ENCODE measurements at regions not wholly inside any gene's neighbourhood (a gene's known extent, or its start where the extent isn't known, plus 50 kb on each side); places are given as distances from the start of the nearest gene placed in this dataset.

DNA sequence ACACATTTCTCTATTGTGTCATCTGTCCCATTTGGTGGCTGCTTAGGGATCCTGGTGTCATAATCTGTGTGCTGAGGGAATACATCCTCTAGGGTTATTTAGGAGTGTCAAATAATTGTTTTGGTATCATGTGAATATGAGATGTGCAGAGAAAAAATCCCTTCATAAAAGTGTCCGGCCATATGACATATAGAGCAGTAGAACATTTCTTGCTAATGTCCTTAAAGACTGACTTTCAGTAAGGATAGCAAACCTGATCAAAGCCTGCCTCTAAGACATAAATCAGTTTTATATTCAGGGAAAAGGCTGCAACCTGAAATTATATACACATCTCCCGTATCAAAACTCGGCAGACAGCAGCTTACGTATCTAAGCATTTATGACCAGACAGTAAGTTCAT, 211.6 kb downstream of the ADAM29 start:
- FAIRE-seq: no peak

DNA sequence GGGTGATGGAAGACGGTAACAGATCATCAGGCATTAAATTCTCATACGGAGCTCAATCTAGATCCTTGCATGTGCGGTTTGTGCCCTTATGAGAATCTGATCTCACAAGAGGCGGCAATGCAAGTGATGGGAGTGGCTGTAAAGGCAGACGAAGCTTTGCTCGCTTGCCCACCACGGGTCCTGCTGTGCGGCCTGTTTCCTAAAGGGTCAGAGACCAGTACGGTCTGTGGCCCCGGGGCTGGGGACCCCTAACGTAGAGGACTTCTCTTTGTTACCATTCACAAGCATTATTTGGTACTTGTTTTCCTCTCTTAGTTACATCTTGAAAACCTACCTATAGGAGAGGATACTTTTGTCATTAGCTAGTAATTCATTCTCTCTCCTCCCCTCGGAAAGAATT, 221.0 kb downstream of the ADAM29 start:
- FAIRE-seq: no peak

DNA sequence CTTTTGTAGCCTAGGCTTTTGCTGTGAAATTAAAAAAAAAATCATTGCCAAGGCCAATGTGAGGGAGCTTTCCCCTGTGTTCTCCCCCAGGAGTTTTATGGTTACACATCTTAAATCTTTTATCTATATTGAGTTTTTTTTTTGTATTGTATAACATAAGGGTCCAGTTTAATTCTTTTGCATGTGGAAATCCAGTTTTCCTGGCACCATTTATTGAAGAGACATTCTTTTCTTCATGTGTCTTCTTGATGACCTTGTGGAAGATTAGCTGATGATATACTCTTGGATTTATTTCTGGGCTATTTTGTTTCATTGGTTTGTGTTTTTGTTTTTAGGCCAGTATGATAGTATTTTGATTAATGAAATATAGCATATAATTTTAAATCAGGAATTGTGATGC, 225.0 kb downstream of the ADAM29 start:
- no peak for FAIRE-seq

DNA sequence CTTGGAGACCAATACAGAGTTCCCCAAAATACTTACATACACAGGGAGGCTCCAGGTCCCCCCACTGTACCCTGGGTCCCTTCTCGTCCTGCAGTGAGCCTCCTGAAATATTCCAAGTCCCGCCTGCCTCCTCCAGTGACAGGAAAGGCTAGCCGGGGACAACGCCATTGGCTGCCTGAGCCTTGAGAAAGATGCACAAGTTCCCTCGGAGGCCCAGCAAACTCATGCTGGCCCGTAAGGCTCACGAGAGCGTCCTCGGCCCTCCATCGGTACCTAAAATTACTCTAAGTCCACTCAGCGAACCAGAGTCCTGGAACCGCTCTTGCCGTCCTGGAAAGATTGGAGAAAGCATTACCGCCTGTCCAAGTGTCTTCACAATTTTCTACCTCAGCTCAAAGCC, 228.6 kb downstream of the ADAM29 start:
- no peak for FAIRE-seq

- no peak for FAIRE-seq
Observed at GRCh38 chr4:175147233-175147632, 229.1 kb downstream of the ADAM29 start.

- no peak for FAIRE-seq
Observed at GRCh38 chr4:175166020-175166419, 247.9 kb downstream of the ADAM29 start.

DNA sequence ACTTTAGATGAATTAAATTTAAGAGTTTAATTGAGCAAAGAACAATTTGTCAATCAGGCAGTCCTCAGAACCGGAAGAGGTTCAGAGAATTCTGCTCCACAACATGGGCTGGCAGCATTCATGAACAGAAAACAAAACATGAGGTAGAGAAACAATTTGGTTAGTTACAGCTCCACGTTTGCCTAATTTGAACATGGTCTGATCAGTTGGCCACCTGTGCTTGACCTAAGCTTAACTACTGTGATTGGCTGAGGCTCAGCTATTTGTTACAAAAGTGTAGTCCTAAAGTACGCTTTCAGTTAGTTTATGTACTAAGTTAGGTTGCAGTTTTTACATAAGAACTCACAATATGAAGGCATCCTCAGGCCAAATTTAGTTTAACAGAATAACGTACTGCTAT, 258.6 kb downstream of the ADAM29 start:
- FAIRE-seq: no peak

DNA sequence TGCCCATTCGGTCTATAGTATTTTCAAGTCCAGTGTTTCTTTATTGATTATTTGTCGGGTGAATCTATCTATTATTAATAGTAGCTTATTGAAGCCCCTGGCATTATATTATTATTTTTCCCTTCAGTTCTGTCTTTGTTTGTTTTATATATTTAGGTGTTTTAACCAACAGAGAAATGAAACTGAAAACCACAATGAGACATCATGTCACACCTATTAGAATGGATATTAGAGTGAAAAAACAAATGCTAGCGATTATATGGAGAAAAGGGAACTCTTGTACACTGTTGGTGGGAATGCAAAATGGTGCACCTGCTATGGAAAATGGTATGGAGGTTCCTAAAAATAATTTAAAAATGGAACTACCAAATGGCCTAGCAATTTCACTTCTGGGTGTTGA, 272.5 kb downstream of the ADAM29 start:
- FAIRE-seq: no peak

DNA sequence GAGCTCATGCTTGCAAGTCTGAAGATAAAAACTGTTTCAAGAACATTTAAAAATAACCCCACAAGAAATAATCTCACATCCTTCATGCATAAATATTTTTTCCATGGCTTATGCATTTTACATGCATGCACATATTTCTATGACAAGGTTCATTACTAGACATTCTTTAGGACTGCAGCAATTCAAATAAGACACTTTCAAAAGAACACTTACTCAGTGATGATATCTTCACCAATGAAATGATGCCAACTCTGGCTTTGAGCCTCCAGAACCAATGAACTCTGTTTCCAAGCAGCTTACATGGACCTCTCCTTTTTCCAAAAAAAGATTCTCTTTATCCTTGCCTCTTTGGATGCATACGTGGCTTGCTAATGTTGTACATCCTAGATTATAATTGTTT, 279.9 kb downstream of the ADAM29 start:
- FAIRE-seq: no peak

- no peak for FAIRE-seq
Observed at GRCh38 chr4:175215208-175215607, 297.1 kb downstream of the ADAM29 start.

GRCh38 chr4:175215657-175216056, 297.5 kb downstream of the ADAM29 start:
- no peak for FAIRE-seq

- no peak for FAIRE-seq
Observed at GRCh38 chr4:175229154-175229553, 311.0 kb downstream of the ADAM29 start.

DNA sequence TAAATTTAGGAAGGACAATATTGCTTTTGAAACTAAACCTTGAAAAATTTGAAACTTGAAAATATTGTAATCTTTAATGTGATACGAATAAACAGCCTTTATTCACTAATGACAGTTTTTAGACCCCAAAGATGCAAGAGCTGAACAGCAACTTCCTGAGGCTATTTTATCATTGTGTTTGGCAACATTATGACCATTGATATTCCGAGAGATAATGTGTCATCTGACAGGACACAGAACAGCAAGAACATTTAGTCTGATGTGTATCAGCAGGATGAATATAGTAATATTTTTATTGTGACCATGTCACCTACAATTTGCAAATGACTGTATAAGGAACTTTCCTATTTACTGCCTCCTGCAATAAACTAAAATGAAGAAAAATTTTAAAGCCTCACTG, 316.0 kb downstream of the ADAM29 start:
- FAIRE-seq: no peak

GRCh38 chr4:175238827-175239517, 320.8 kb downstream of the ADAM29 start:
- peak; percentile 53 for FAIRE-seq

DNA sequence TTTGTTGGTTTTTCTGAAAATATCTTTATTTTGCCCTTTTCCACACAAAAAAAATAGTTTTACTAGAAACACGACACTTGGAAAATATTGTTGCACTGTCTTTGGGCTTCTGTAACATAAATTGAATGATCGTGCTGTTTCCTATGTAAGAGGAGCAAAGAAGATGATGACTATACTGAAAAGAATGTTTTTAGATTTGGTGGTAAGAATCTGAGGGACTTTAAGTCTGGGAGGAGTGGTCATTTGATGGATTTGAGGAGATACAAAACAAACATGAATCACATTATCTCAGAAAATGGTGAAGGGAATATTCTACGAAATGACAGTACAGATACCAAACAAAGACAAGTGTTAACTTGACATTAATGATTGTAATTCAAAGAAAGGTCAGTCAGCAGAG, 328.8 kb downstream of the ADAM29 start:
- no peak for FAIRE-seq

GRCh38 chr4:175252642-175253041, 334.5 kb downstream of the ADAM29 start:
- no peak for FAIRE-seq

- FAIRE-seq: no peak
Observed at GRCh38 chr4:175253184-175253902, 335.2 kb downstream of the ADAM29 start.

- FAIRE-seq: no peak
Observed at GRCh38 chr4:175263537-175263936, 345.4 kb downstream of the ADAM29 start.

DNA sequence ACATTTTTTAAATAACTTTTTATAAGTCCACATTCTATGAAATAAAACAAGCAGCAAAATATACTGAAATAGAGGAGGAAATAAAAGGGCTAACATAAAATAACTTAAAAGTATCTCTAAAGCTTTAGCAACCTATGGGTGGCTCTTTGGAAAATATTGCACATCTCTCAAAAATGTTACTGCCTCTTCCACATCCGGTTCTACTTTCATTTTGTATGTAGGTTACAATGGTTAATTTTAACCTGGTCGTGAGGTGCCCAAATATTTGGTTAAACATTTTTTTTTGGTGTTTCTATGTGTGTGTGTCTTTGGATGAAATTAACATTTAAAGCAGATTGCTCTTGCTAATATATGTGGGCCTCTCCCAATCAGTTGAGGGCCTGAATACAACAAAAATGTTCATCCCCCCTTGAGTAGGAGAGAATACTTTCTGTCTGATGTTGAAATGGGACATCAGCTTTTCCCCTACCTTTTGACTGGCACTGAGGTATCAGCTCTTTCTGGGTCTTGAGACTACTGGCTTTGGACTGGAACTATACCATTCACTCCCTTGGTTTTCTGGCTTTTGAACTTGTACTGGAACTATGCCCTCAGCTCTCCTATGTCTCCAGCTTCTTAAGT, 353.0 kb downstream of the ADAM29 start:
- FAIRE-seq: no peak

DNA sequence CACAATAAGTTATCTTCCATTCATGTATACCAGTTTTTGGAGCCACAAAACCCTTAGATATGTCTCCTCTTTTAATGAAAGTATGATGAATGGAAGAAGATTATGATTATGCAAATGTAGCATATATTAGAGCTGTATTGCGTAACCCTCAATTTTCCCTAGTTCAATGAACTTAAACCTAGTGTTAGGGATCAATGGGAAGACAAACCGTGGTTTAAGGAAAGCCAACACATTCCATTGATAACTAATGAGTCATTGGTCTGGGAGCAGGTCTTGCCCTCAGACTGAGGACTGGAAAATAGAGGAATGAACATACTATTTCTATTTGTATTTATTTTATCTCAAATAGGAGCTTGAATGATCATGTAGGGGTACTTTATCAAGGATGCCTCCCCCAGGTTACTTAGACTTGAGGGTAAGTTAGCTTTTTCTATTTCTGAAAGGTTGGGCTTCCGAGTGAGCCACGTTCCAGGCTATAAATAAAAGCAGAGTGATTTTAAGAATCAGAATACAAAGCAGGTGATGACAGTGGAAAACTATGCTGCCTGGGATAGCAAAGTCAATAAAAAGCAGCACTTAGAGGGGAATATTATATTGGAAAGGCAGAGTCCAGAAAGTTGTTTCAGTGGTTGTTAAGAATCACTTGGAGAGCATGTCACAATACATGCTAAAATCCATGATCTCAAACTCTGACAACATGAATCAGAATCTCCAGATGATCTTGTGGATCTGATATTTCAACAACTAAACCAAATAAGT, 356.0 kb downstream of the ADAM29 start:
- FAIRE-seq: no peak

DNA sequence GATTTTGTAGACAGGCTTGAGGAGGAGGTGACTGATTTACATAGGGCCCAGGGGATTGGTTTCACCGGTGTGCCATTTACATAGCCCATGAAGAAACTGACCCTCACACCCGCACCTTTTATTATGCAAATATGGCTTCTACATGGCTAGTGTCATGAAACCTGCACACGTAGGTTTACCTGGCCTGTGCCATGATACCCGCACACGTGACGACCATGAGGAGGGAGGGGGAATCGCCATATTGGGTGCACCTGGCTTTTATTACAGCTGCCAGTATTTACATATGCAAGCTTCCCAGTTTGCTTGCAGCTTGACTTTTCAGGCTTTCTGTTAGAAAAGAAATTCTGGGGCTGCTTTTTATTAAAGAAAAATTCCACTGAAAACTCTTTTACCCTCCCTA, 359.7 kb downstream of the ADAM29 start:
- no peak for FAIRE-seq

- no peak for FAIRE-seq
Observed at GRCh38 chr4:175280153-175280552, 362.0 kb downstream of the ADAM29 start.

DNA sequence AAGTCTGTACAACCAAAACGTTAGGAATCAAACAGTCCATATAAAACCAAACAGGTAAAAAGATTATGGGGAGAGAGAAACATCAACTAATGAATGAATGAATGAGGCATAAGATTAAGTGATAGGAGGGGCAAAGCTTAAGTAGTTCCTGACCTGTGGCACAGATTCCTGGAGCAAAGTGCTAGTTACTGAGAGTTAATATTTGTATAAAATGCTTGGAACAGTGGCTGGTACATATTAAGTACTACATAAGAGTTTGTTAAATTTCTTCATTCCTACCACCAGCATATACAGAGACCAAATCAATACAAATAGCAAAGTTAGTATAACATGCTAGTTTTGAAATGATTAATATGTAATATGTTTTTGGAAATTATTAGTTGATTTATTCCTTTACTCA, 363.7 kb downstream of the ADAM29 start:
- FAIRE-seq: no peak

DNA sequence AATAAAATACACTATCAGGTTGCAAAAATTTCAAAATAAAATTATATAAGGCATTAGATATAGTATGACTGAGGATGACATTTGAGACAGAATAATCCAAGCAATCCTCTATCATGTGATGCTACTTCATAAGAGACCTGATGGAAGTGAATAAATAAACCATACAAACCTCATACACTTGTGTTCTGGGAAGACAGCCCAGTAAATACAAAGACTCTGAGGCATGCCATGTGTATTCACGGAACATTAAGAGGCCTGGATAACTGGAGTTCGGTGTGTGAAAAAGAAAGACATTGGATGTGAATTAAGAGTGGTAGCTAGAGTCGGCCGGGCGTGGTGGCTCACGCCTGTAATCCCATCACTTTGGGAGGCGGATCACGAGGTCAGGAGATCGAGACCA, 364.2 kb downstream of the ADAM29 start:
- no peak for FAIRE-seq
